ENCODE measurements at regions not wholly inside any gene's neighbourhood (a gene's known extent, or its start where the extent isn't known, plus 50 kb on each side); places are given as distances from the start of the nearest gene placed in this dataset.
"Not testable (repeated sequence)": the region's sequence is repeated elsewhere in the genome, so short reads cannot be mapped to it uniquely, and the experiment has no call there.

- no peak for DNase-seq
These were observed 196.1 kb downstream of the TTC6 start for GRCh38 chr14:37791384-37792036.

- DNase-seq, result no peak
These were observed 196.7 kb downstream of the TTC6 start for GRCh38 chr14:37792124-37792523.

GRCh38 chr14:37796703-37797416 lies 201.4 kb downstream of the TTC6 start:
- no peak for DNase-seq

GRCh38 chr14:37797675-37798074 lies 202.2 kb downstream of the TTC6 start:
- no peak for DNase-seq

GRCh38 chr14:37807722-37808121 lies 212.3 kb downstream of the TTC6 start:
- DNase-seq, result no peak

- DNase-seq, result no peak
These were observed 214.8 kb downstream of the TTC6 start for GRCh38 chr14:37810094-37810801.

GRCh38 chr14:37813732-37814131 lies 218.3 kb downstream of the TTC6 start:
- DNase-seq, result no peak

- DNase-seq, result no peak
These were observed 220.7 kb downstream of the TTC6 start for GRCh38 chr14:37816135-37816534.

- no peak for DNase-seq
These were observed 221.4 kb downstream of the TTC6 start for GRCh38 chr14:37816743-37817295.

- no peak for DNase-seq
These were observed 224.0 kb downstream of the TTC6 start for GRCh38 chr14:37819155-37820015.

- DNase-seq, result not testable (repeated sequence)
These were observed 225.4 kb downstream of the TTC6 start for GRCh38 chr14:37820810-37821209.

GRCh38 chr14:37824939-37825712 lies 229.7 kb downstream of the TTC6 start:
- DNase-seq, result peak; percentile 19

GRCh38 chr14:37826869-37827268 lies 231.4 kb downstream of the TTC6 start:
- no peak for DNase-seq

- DNase-seq, result no peak
These were observed 234.8 kb downstream of the TTC6 start for GRCh38 chr14:37830271-37830670.

GRCh38 chr14:37834275-37834674 lies 238.8 kb downstream of the TTC6 start:
- no peak for DNase-seq

GRCh38 chr14:37838778-37839177 lies 243.3 kb downstream of the TTC6 start:
- not testable (repeated sequence) for DNase-seq

- not testable (repeated sequence) for DNase-seq
These were observed 245.6 kb downstream of the TTC6 start for GRCh38 chr14:37841039-37841438.

GRCh38 chr14:37842106-37842505 lies 246.7 kb downstream of the TTC6 start:
- no peak for DNase-seq

- no peak for DNase-seq
These were observed 248.7 kb downstream of the TTC6 start for GRCh38 chr14:37843954-37844607.

GRCh38 chr14:37844614-37845013 lies 249.2 kb downstream of the TTC6 start:
- DNase-seq, result no peak

GRCh38 chr14:37848985-37849621 lies 253.7 kb downstream of the TTC6 start:
- no peak for DNase-seq

All from NCI-H2171 treated with DMSO at 0.1 percent for 48 hours (cell line).